H9 (cell line): ENCODE measurements at regions not wholly inside any gene's neighbourhood (a gene's known extent, or its start where the extent isn't known, plus 50 kb on each side); places are given as distances from the start of the nearest gene placed in this dataset.

Experiments used
- DNase-seq: peaks from one replicate; pipeline ENCODE4 v3.0.0-alpha.2; 2017
- H2AFZ ChIP-seq: one replicate; pipeline ENCODE4 v1.6.1; 2013; ENCODE audit warnings: mild to moderate bottlenecking, low read length, control low read depth, moderate library complexity
- H2AK5ac ChIP-seq: 2 replicates; pipeline ENCODE4 v1.6.1; 2013; ENCODE audit warnings: low read length, control low read depth, mixed read lengths; ENCODE audit not compliant: insufficient read length
- H2BK120ac ChIP-seq: one replicate; pipeline ENCODE4 v1.6.1; 2013; ENCODE audit warnings: low read depth, mild to moderate bottlenecking, low read length, control low read depth, inconsistent platforms; ENCODE audit not compliant: poor library complexity, severe bottlenecking
- H2BK12ac ChIP-seq: 2 replicates; pipeline ENCODE4 v1.6.1; 2013; ENCODE audit warnings: low read length, control low read depth, mixed read lengths, low read depth; ENCODE audit not compliant: insufficient read length
- H2BK15ac ChIP-seq: 2 replicates; pipeline ENCODE4 v1.6.1; 2013; ENCODE audit warnings: low read depth, low read length, control low read depth
- H2BK20ac ChIP-seq: one replicate; pipeline ENCODE4 v1.6.1; 2013; ENCODE audit warnings: low read depth, mild to moderate bottlenecking, low read length, control low read depth, inconsistent platforms; ENCODE audit not compliant: poor library complexity, severe bottlenecking
- H2BK5ac ChIP-seq: 2 replicates; pipeline ENCODE4 v1.6.1; 2013; ENCODE audit warnings: low read length, control low read depth, mixed read lengths; ENCODE audit not compliant: insufficient read length
- H3K14ac ChIP-seq: 2 replicates; pipeline ENCODE4 v1.6.1; 2013; ENCODE audit warnings: low read length, control low read depth; ENCODE audit not compliant: insufficient read depth
- H3K18ac ChIP-seq: 2 replicates; pipeline ENCODE4 v1.6.1; 2013; ENCODE audit warnings: low read depth, mild to moderate bottlenecking, mixed read lengths, low read length, control low read depth; ENCODE audit not compliant: insufficient read length
- H3K23ac ChIP-seq: 2 replicates; pipeline ENCODE4 v1.6.1; 2013; ENCODE audit warnings: low read length, control low read depth, mixed read lengths, low read depth; ENCODE audit not compliant: insufficient read length
- H3K23me2 ChIP-seq: 2 replicates; pipeline ENCODE4 v1.6.1; 2013; ENCODE audit warnings: low read depth, mild to moderate bottlenecking, mixed read lengths, low read length, control low read depth; ENCODE audit not compliant: insufficient read length, poor library complexity, severe bottlenecking
- H3K27ac ChIP-seq: 2 replicates; pipeline ENCODE4 v1.5.1; 2013; ENCODE audit warnings: low read length, control low read depth, mixed read lengths, low read depth; ENCODE audit not compliant: insufficient read length
- H3K27me3 ChIP-seq: 2 replicates; pipeline ENCODE4 v1.6.1; 2013; ENCODE audit warnings: low read length, control low read depth, inconsistent platforms; ENCODE audit not compliant: insufficient read depth
- H3K4ac ChIP-seq: 2 replicates; pipeline ENCODE4 v1.6.1; 2013; ENCODE audit warnings: low read depth, mild to moderate bottlenecking, control low read depth, inconsistent platforms, low read length, moderate library complexity
- H3K4me1 ChIP-seq: 2 replicates; pipeline ENCODE4 v1.6.1; 2013; ENCODE audit warnings: low read length, control low read depth, inconsistent platforms; ENCODE audit not compliant: insufficient read depth
- H3K4me2 ChIP-seq: 2 replicates; pipeline ENCODE4 v1.6.1; 2013; ENCODE audit warnings: low read length, control low read depth, mixed read lengths; ENCODE audit not compliant: insufficient read length, insufficient read depth
- H3K56ac ChIP-seq: 2 replicates; pipeline ENCODE4 v1.6.1; 2013; ENCODE audit warnings: low read depth, mild to moderate bottlenecking, mixed read lengths, low read length, control low read depth; ENCODE audit not compliant: insufficient read length
- H3K79me1 ChIP-seq: 2 replicates; pipeline ENCODE4 v1.6.1; 2013; ENCODE audit warnings: low read depth, mild to moderate bottlenecking, moderate library complexity, low read length, control low read depth, inconsistent platforms; ENCODE audit not compliant: insufficient read depth, poor library complexity, severe bottlenecking
- H3K79me2 ChIP-seq: 2 replicates; pipeline ENCODE4 v1.6.1; 2013; ENCODE audit warnings: low read length, control low read depth, inconsistent platforms; ENCODE audit not compliant: insufficient read depth
- H3K9ac ChIP-seq: 2 replicates; pipeline ENCODE4 v1.6.1; 2013; ENCODE audit warnings: low read length, control low read depth, mixed read lengths; ENCODE audit not compliant: insufficient read length; ENCODE audit errors: extremely low read depth
- H3K9me3 ChIP-seq: one replicate; pipeline ENCODE4 v1.6.1; 2013; ENCODE audit warnings: low read depth, low read length, inconsistent platforms; ENCODE audit not compliant: control insufficient read depth
- H3T11ph ChIP-seq: one replicate; pipeline ENCODE4 v1.6.1; 2013; ENCODE audit warnings: mild to moderate bottlenecking, low read length, control low read depth, inconsistent platforms
- H4K20me1 ChIP-seq: one replicate; pipeline ENCODE4 v1.6.1; 2013; ENCODE audit not compliant: control insufficient read depth, insufficient read length, insufficient read depth
- H4K5ac ChIP-seq: 2 replicates; pipeline ENCODE4 v1.6.1; 2013; ENCODE audit warnings: low read depth, mild to moderate bottlenecking, mixed read lengths, low read length, control low read depth; ENCODE audit not compliant: insufficient read length
- H4K8ac ChIP-seq: replicated peaks from 2 replicates; pipeline ENCODE4 v1.6.1; 2013; ENCODE audit warnings: low read length, control low read depth, mixed read lengths, low read depth; ENCODE audit not compliant: insufficient read length
- H4K91ac ChIP-seq: 2 replicates; pipeline ENCODE4 v1.6.1; 2013; ENCODE audit warnings: low read depth, mild to moderate bottlenecking, moderate library complexity, mixed read lengths, low read length, control low read depth; ENCODE audit not compliant: insufficient read length
- H3K27ac Mint-ChIP-seq, 3 experiments: 2 replicates in 2 of 3; 3 replicates in 1 of 3; pipeline ENCODE4 v1.8.0; 2020 to 2021; ENCODE audit warnings: mixed read lengths in 3 of 3, mild to moderate bottlenecking in 1 of 3, moderate library complexity in 1 of 3
- H3K27me3 Mint-ChIP-seq: 2 replicates; pipeline ENCODE4 v1.8.0; 2021; ENCODE audit warnings: low read depth, mild to moderate bottlenecking, moderate library complexity, mixed read lengths
- H3K36me3 Mint-ChIP-seq, 3 experiments: 2 replicates in 2 of 3; 3 replicates in 1 of 3; pipeline ENCODE4 v1.8.0; 2020 to 2021; ENCODE audit warnings: low read depth in 3 of 3, mixed read lengths in 3 of 3; ENCODE audit not compliant: insufficient read depth in 1 of 3
- H3K4me1 Mint-ChIP-seq, 2 experiments: 2 replicates each; pipeline ENCODE4 v1.8.0; 2020; ENCODE audit warnings: mixed read lengths in 2 of 2
- H3K4me3 Mint-ChIP-seq, 2 experiments: 2 replicates in 1 of 2; 3 replicates in 1 of 2; pipeline ENCODE4 v1.8.0; 2020 to 2021; ENCODE audit warnings: mild to moderate bottlenecking in 2 of 2, mixed read lengths in 2 of 2, moderate library complexity in 1 of 2
- H3K9me3 Mint-ChIP-seq, 2 experiments: 2 replicates in 1 of 2; 3 replicates in 1 of 2; pipeline ENCODE4 v1.8.0; 2020; ENCODE audit warnings: mild to moderate bottlenecking in 2 of 2, mixed read lengths in 2 of 2, moderate library complexity in 1 of 2
- CTCF ChIP-seq: fragments of 200-600 bp; sonication (generic); conservative IDR thresholded peaks from 3 replicates; pipeline ENCODE4 v1.8.0; 2021; ENCODE audit warnings: antibody characterized with exemption, mild to moderate bottlenecking
- WGBS: extraction: QIAGEN DNeasy Blood & Tissue Kit; methylation state at CpG from one replicate; pipeline ENCODE4 v1.1.7; 2013; ENCODE audit warnings: missing lambda C conversion rate, low lambda C conversion rate, mixed read lengths; ENCODE audit not compliant: insufficient read length; ENCODE audit errors: extremely low coverage; 5-methylcytosine and 5-hydroxymethylcytosine counted together

GRCh38 chr1:208653426-208653825 lies 409.2 kb upstream of the PLXNA2 start:
- Histone ChIP-seq H3K4me1 (no peaks in the 10 kb centered on the region), H2AFZ (no peak overlapping the region), H3K4me2 (no peak overlapping the region), H2BK5ac (no peak overlapping the region), H4K5ac (no peak overlapping the region), H3K56ac (no peak overlapping the region), H3K23ac (no peak overlapping the region), H2BK20ac (no peak overlapping the region), H3K9me3 (no peaks in the 10 kb centered on the region), H3K23me2 (no peaks in the 10 kb centered on the region), H3K79me2 (no peaks in the 10 kb centered on the region), H3K14ac (no peak overlapping the region), H2BK15ac (no peak overlapping the region), H3K27me3 (no peaks in the 10 kb centered on the region), H3K9ac (no peak overlapping the region), H4K8ac (no peak overlapping the region), H3K27ac (no peak overlapping the region), H4K91ac (no peak overlapping the region), H3T11ph (no peak overlapping the region), H2BK120ac (no peak overlapping the region), H2BK12ac (no peak overlapping the region), H3K18ac (no peak overlapping the region), H2AK5ac (no peak overlapping the region), H4K20me1 (no peaks in the 10 kb centered on the region), H3K79me1 (no peaks in the 10 kb centered on the region), H3K4ac (no peak overlapping the region)
- H3K27ac Mint-ChIP-seq: no peak overlapping the region
- no peak overlapping the region for H3K4me3 Mint-ChIP-seq
- no CpG with 5 or more reads among the region's 4 CpGs for WGBS
- no peak for DNase-seq
- TF ChIP-seq CTCF: no peak
- H3K4me1 Mint-ChIP-seq: peaks cover 3 to 15% of the 10 kb centered on the region in 2 experiments
- no peaks in the 10 kb centered on the region for H3K27me3 Mint-ChIP-seq
- H3K9me3 Mint-ChIP-seq: peaks cover 0 to 1% of the 10 kb centered on the region in 2 experiments; a peak in 1 of 5 replicates
- no peaks in the 10 kb centered on the region for H3K36me3 Mint-ChIP-seq
